ENCODE measurements at regions not wholly inside any gene's neighbourhood (a gene's known extent, or its start where the extent isn't known, plus 50 kb on each side); places are given as distances from the start of the nearest gene placed in this dataset.

DNA sequence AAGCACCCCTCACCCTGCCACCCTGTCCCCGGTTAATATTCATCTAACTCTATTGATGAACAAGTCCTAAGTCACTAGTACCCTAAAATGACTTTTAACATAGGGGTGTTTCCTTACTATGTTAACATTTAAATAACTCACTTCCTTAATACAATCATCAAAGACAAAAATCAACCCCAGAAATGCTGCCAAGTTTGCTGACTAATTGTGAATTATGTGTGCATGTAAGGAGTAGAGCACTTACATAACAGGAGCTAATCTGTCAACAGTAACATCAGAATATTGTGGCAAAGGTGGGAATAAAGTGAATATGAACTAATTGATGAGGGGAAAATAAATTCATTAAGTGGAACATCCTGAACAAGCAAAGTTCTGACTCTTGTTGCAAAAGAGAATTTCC lies 81.4 kb upstream of the ERBB4 start:
- TF ChIP-seq, protein P1, sequence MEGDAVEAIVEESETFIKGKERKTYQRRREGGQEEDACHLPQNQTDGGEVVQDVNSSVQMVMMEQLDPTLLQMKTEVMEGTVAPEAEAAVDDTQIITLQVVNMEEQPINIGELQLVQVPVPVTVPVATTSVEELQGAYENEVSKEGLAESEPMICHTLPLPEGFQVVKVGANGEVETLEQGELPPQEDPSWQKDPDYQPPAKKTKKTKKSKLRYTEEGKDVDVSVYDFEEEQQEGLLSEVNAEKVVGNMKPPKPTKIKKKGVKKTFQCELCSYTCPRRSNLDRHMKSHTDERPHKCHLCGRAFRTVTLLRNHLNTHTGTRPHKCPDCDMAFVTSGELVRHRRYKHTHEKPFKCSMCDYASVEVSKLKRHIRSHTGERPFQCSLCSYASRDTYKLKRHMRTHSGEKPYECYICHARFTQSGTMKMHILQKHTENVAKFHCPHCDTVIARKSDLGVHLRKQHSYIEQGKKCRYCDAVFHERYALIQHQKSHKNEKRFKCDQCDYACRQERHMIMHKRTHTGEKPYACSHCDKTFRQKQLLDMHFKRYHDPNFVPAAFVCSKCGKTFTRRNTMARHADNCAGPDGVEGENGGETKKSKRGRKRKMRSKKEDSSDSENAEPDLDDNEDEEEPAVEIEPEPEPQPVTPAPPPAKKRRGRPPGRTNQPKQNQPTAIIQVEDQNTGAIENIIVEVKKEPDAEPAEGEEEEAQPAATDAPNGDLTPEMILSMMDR (IDR thresholded peaks at IDR 0.05): no peak
- TF ChIP-seq POLR2A (IDR thresholded peaks at IDR 0.05; ENCODE audit: low read depth): no peak
- no peak for TF ChIP-seq POLR2AphosphoS5 (IDR thresholded peaks at IDR 0.05)
- no peak for TF ChIP-seq EP300 (IDR thresholded peaks at IDR 0.05)
